Activated CD4-positive, alpha-beta T cell treated with anti-CD3 and anti-CD28 coated beads for 36 hours (primary cell): ENCODE measurements at regions not wholly inside any gene's neighbourhood (a gene's known extent, or its start where the extent isn't known, plus 50 kb on each side); places are given as distances from the start of the nearest gene placed in this dataset.

ENCODE experiments used
- ATAC-seq: fragments of 200-7000 bp; cut with Tn5 transposase; one replicate; pipeline ENCODE4 v1.10.0; 2021; ENCODE audit warnings: mild to moderate bottlenecking, moderate library complexity
- CTCF ChIA-PET: fragments of 350-600 bp; sonication (Branson Sonifier 250); formaldehyde crosslinking; loops from one replicate; lab custom pipeline; 2021; ENCODE audit warnings: antibody characterized with exemption; lab: Charles Lee
- POLR2A ChIA-PET: fragments of 350-600 bp; sonication (Branson Sonifier 250); formaldehyde crosslinking; loops from one replicate; lab custom pipeline; 2021; ENCODE audit warnings: antibody characterized with exemption, inconsistent platforms; lab: Charles Lee
- DNase-seq: peaks from one replicate; pipeline ENCODE4 v3.0.0-alpha.2; 2020
- H3K27ac Mint-ChIP-seq: one replicate; pipeline ENCODE4 v1.8.0; 2021; ENCODE audit warnings: mixed read lengths
- H3K27me3 Mint-ChIP-seq: one replicate; pipeline ENCODE4 v1.8.0; 2021; ENCODE audit warnings: mixed read lengths
- H3K36me3 Mint-ChIP-seq: one replicate; pipeline ENCODE4 v1.8.0; 2021; ENCODE audit warnings: low read depth, mixed read lengths
- H3K4me1 Mint-ChIP-seq: one replicate; pipeline ENCODE4 v1.8.0; 2021; ENCODE audit warnings: mixed read lengths
- H3K4me3 Mint-ChIP-seq: one replicate; pipeline ENCODE4 v1.8.0; 2021; ENCODE audit warnings: mild to moderate bottlenecking, moderate library complexity, mixed read lengths
- H3K9me3 Mint-ChIP-seq: one replicate; pipeline ENCODE4 v1.8.0; 2021; ENCODE audit warnings: low read depth, mixed read lengths
- intact Hi-C, 2 experiments: fragments of 100-400 bp; cut with DNase I in 1 of 2; cut with micrococcal nuclease in 1 of 2; formaldehyde crosslinking; loops; one replicate each; pipeline versions ENCODE4 v1.14.2 to v1.15.1; 2022 to 2024; cut with DNase I, micrococcal nuclease

DNA sequence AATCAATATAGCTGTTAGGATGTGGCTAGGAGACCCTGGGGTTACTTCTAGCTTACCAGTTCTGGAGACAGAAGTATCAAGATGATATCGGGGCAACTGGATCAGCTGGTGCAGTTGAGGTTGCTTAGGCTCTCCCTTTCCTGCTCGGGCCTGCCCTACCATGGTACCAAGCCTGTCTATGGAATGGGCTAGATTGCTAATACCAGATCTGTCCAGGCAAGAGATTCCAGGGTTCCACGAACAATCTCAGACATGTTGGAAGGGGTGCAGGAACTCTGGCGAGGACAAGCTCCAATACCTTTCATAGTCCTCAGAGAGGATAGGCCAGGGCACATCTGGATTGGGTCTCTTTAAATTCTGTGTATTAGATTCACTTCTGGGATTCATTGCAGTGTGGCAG, 53.8 kb downstream of the ADM start:
- no peak overlapping the region for H3K4me3 Mint-ChIP-seq
- DNase-seq: no peak
- ATAC-seq: no peak
- no peaks in the 10 kb centered on the region for H3K4me1 Mint-ChIP-seq
- CTCF ChIA-PET: no interaction called here
- H3K36me3 Mint-ChIP-seq: no peaks in the 10 kb centered on the region
- peaks cover 20% of the 10 kb centered on the region for H3K27me3 Mint-ChIP-seq
- POLR2A ChIA-PET: no interaction called here
- H3K27ac Mint-ChIP-seq: no peak overlapping the region
- H3K9me3 Mint-ChIP-seq: no peaks in the 10 kb centered on the region
- intact Hi-C loops: no loop called here

DNA sequence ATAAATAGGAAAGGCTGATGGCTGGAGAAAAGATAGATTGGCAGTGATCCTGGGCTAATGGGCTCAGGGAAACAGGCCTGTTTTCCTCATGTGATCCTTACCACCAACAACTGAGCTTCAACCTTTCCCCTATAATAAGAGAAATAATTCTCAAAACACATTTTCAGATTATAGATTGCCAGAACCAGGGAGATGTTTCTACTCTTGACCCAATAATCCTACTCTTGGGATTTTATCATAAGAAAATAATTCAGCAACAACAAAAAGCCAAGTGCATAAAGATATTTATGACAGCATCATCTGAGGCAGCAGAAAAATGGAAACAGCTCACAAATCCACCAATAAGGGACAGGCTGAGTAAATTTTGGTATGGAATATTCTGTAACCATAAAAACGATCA, 54.3 kb downstream of the ADM start:
- Mint-ChIP-seq H3K9me3 (no peaks in the 10 kb centered on the region), H3K36me3 (no peaks in the 10 kb centered on the region), H3K27ac (no peak overlapping the region), H3K27me3 (peaks cover 19% of the 10 kb centered on the region), H3K4me3 (no peak overlapping the region), H3K4me1 (no peaks in the 10 kb centered on the region)
- DNase-seq (no peak), ATAC-seq (no peak)
- intact Hi-C loops: no loop called here
- ChIA-PET CTCF (no interaction called here), POLR2A (no interaction called here)

DNA sequence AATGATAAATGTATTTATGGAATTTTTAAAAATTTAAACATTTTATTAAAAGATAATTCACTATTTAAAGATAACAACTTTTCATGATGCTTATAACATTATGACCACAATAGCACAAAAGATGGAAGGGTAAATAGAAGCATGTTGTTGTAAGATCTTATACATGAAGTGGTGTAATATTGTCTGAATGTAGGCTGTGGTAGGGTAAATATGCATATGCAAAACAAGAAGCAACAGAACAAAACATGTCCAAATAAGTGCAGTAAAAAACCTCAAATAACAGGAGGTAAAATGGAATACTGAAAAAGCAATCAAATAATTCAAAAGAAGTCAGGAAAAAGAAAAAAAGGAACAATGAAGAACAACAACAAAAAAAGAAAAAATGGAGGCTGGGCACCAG, 56.0 kb downstream of the ADM start:
- ChIA-PET CTCF (no interaction called here), POLR2A (no interaction called here)
- Mint-ChIP-seq H3K4me1 (no peaks in the 10 kb centered on the region), H3K4me3 (no peak overlapping the region), H3K27me3 (peaks cover 14% of the 10 kb centered on the region), H3K27ac (no peak overlapping the region), H3K36me3 (no peaks in the 10 kb centered on the region), H3K9me3 (no peaks in the 10 kb centered on the region)
- intact Hi-C loops: no loop called here
- DNase-seq (no peak), ATAC-seq (no peak)

DNA sequence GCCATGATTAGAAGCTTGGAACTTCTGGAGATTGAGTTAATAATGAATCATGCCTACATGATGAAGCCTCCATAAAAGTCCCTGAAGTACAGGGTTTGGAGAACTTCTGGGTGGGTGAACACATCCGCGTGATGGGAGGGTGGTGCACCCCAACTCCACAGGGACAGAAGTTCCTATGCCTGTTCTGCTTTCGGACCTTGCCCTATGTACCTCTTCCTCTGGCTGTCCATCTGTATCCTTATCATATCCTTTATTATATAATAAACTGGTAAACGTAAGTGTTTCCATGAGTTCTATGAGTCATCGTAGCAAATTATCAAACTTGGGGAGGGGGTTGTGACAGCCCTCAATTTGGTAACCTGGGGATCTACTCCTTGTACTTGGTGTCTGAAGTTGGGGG, 60.2 kb downstream of the ADM start:
- no peak overlapping the region for H3K27ac Mint-ChIP-seq
- CTCF ChIA-PET: interaction anchor here (0.7 to 2.7 kb wide), 6 partner anchors 9 to 606 kb away, joined by 3 to 13 read pairs (median 4); partner anchors contain the start of gene RNF141
- DNase-seq (no peak), ATAC-seq (no peak)
- H3K4me1 Mint-ChIP-seq: peaks cover 11% of the 10 kb centered on the region
- H3K9me3 Mint-ChIP-seq: peaks cover 3% of the 10 kb centered on the region
- H3K36me3 Mint-ChIP-seq: no peaks in the 10 kb centered on the region
- no peak overlapping the region for H3K4me3 Mint-ChIP-seq
- intact Hi-C loops: no loop called here
- POLR2A ChIA-PET: no interaction called here
- H3K27me3 Mint-ChIP-seq: peaks cover 10% of the 10 kb centered on the region

DNA sequence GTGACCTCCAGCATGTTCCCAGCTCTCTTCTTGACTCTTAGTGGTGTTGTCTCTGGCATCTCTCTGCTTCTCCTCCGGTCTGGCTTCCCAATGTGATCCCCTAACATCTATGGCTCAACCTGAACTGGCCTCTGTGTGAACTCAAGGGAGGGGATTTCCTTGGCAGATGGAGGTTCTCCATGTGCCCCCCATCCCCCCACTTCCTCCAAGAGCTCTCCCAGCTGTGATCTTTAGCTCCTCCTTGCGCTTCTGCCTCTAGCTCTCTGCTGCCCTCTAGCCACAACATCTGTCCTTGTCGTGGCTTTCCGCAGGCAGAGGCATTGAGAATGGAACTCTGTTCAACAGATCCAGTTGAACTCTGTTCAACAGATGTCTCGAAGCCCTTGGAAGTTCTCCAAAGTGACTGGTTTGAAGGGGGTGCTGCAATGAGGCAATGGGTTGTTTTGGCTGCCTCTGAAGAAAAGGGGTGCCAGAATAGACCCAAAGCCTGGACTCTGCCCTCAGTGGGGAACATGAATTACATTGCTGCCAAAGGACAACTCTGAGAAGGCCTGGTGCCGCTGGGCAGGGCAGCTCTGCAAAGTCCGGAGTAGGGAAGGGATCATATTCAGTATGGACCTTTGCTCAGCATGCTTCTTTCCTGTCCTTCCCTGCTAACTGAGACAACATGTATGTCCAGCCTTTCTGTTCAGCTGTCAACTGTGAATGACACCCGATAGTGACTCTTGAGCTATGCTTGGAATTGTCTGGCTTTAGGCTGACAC, 61.9 kb downstream of the ADM start:
- ChIA-PET POLR2A (interaction anchor here (0.5 to 0.8 kb wide), 2 partner anchors 86 to 165 kb away, joined by 3 read pairs; no protein-coding TSS in a partner anchor), CTCF (interaction anchor here (0.5 to 2.7 kb wide), 35 partner anchors 8 to 1565 kb away, joined by 3 to 13 read pairs (median 3); partner anchors contain the start of gene RNF141)
- Mint-ChIP-seq H3K27ac (peak overlapping the region; percentile 41), H3K4me3 (peak overlapping the region; percentile 5), H3K4me1 (peaks cover 11% of the 10 kb centered on the region), H3K9me3 (peaks cover 3% of the 10 kb centered on the region), H3K27me3 (peaks cover 7% of the 10 kb centered on the region), H3K36me3 (no peaks in the 10 kb centered on the region)
- DNase-seq (peak; percentile 84), ATAC-seq (peak; percentile 95)
- intact Hi-C loops: loop anchor here in 1 of 2 experiments (2.0 kb wide), 1 partner anchor 58 kb away; no protein-coding TSS in a partner anchor

DNA sequence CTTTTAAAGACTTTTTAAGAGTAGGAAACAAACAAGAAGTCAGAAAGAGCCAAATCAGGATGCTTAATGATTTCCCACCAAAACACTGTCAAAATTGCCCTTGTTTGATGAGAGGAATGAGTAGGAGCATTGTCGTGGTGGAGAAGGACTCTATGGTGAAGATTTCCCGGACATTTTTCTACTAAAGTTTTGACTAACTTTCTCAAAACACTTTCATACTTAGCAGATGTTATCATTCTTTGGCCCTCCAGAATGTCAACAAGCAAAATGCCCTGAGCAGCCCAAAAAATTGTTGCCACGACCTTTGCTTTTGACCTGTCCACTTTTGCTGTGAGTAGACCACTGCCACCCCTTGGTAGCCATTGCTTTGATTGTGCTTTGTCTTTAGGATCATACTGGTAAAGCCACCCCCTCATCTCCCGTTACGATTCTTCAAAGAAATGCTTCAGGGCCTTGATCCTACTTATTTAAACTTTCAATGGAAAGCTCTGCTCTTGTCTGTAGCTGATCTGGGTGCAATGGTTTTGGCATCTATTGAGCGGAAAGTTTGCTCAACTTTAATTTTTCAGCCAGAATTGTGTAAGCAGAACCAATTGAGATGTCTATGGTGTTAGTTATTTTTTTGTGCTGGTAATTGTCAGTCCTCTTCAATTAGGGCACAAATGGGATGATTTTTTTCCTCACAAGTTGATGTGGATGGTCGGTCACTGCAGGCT, 67.2 kb downstream of the ADM start:
- no peak overlapping the region for H3K27ac Mint-ChIP-seq
- intact Hi-C loops: no loop called here
- CTCF ChIA-PET: no interaction called here
- peaks cover 5% of the 10 kb centered on the region for H3K27me3 Mint-ChIP-seq
- H3K4me3 Mint-ChIP-seq: no peak overlapping the region
- ATAC-seq (no peak), DNase-seq (no peak)
- POLR2A ChIA-PET: no interaction called here
- peaks cover 3% of the 10 kb centered on the region for H3K9me3 Mint-ChIP-seq
- H3K4me1 Mint-ChIP-seq: peaks cover under 1% of the 10 kb centered on the region
- no peaks in the 10 kb centered on the region for H3K36me3 Mint-ChIP-seq

DNA sequence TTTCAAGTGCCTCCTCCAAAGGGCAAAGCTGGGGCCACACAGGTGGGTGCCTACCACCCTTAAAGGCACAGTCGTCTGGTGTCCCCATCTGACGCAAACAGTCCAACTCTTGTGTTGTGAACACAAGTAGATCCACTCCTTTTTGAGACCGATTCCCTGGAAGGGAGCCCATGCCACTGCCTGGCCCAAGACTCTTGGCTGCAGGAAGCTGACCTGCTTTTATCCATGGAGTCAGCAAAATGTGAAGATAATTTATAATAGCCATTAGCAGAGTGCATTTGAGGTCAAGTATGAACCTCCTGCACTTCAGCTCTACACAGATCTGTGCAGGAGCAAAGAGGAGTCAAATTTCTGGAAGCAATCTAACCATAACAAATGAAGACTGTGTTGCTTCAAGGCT, 68.5 kb downstream of the ADM start:
- DNase-seq (no peak), ATAC-seq (no peak)
- no peaks in the 10 kb centered on the region for H3K27me3 Mint-ChIP-seq
- POLR2A ChIA-PET: no interaction called here
- H3K9me3 Mint-ChIP-seq: no peaks in the 10 kb centered on the region
- no peak overlapping the region for H3K4me3 Mint-ChIP-seq
- CTCF ChIA-PET: no interaction called here
- no peaks in the 10 kb centered on the region for H3K36me3 Mint-ChIP-seq
- no peak overlapping the region for H3K27ac Mint-ChIP-seq
- intact Hi-C loops: no loop called here
- no peaks in the 10 kb centered on the region for H3K4me1 Mint-ChIP-seq

DNA sequence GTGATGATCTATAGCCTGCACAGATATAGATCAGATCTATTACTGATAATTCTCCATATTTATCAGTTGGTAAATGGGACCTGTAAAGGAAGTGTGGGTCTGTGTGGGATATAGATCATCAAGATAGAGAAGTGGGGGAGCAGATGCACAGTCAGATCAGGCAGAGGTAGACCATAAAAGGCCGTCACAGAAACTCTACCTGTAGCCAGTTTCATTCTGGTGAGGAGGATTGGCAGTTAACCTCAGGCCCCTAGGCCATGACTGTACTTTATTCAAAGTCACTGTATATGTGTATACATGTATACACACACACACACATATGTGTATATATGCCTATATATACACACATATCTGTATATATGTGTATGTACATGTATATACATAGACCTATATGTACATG, 69.1 kb downstream of the ADM start:
- no peak for DNase-seq
- H3K36me3 Mint-ChIP-seq: no peaks in the 10 kb centered on the region
- H3K4me3 Mint-ChIP-seq: no peak overlapping the region
- H3K27me3 Mint-ChIP-seq: no peaks in the 10 kb centered on the region
- no peak overlapping the region for H3K27ac Mint-ChIP-seq
- no peak for ATAC-seq
- CTCF ChIA-PET: no interaction called here
- no peaks in the 10 kb centered on the region for H3K9me3 Mint-ChIP-seq
- no peaks in the 10 kb centered on the region for H3K4me1 Mint-ChIP-seq
- POLR2A ChIA-PET: no interaction called here
- intact Hi-C loops: no loop called here

DNA sequence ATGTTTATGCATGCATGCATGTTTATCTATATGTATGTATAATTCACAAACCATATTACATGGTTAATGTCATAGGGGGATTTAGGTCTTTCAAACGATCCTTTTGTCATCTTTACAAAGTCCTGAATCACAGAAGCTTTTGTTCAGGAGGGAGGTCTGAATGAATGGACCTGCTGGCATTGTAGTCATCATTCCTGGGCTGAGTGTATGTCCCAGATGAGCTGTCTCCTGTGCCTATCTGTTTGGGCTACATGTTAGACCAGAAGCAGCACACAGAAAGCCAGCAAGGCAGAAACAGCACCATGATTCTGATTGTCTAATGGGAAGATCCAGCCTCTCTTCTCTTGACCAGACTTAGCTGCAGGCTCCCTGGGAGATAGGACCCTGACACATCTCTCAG, 69.5 kb downstream of the ADM start:
- CTCF ChIA-PET: interaction anchor here (0.8 to 1.4 kb wide), 2 partner anchors 8 to 166 kb away, joined by 3 to 5 read pairs; partner anchors contain the start of gene RNF141
- Mint-ChIP-seq H3K4me1 (no peaks in the 10 kb centered on the region), H3K4me3 (no peak overlapping the region), H3K27me3 (no peaks in the 10 kb centered on the region), H3K27ac (no peak overlapping the region), H3K9me3 (no peaks in the 10 kb centered on the region), H3K36me3 (no peaks in the 10 kb centered on the region)
- intact Hi-C loops: no loop called here
- DNase-seq (no peak), ATAC-seq (no peak)
- POLR2A ChIA-PET: no interaction called here

DNA sequence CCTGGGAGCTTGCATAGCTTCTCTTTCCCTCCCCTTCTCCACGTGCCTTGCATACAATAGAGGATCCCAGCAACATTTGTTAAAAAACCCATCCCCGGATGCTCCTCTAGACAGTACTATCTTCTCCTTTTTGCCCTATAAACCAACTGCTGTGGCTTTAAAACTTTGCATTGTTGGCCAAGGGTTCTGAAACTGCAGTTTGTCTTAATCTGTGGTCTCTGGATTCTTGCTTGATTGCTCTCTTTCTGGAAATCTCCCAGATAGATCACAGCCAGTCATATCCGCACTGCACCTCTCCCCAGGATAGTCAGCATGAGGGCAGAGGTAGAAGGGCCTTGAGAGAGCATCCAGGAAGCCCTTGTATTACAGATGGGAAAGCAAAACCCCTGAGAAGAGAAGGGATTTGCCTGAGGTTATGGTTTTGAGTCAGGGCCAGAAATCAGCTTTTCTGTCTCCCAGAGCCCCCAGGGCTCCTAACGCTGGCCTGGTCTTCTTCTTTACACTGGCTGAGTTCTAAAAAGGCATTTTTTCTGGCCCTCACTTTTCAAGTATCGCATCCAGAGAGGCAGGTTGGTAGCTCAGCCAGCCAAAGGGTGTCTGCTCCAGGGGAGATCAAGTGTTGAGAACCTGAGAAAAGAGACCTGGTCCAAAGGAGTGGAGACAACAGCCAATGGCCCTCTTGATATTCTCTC, 70.6 kb downstream of the ADM start:
- no peaks in the 10 kb centered on the region for H3K4me1 Mint-ChIP-seq
- H3K36me3 Mint-ChIP-seq: no peaks in the 10 kb centered on the region
- no peaks in the 10 kb centered on the region for H3K27me3 Mint-ChIP-seq
- ChIA-PET POLR2A (no interaction called here), CTCF (interaction anchor here (0.6 to 1.4 kb wide), 4 partner anchors 9 to 255 kb away, joined by 3 to 5 read pairs (median 3); partner anchors contain the start of gene RNF141)
- intact Hi-C loops: no loop called here
- DNase-seq (no peak), ATAC-seq (no peak)
- no peak overlapping the region for H3K27ac Mint-ChIP-seq
- no peak overlapping the region for H3K4me3 Mint-ChIP-seq
- no peaks in the 10 kb centered on the region for H3K9me3 Mint-ChIP-seq

DNA sequence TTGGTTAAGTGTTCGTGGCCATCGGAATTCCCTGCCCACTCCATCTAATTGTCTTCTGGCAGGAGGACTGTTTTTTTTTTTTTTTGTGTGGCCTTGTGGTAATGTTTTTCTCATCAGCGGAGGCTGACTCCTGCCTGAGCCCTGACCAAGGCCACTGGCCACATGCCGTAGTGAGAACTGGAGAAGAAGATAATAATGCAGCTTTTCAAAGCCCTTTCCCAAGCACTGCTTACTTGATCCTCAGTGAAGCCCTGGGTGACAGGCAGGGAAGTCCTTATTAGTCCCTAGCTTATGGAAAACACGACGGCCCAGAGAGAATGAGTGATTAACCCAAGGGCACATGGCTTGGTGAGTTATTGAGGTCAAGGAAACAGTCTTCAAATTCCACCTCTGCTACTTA, 71.2 kb downstream of the ADM start:
- POLR2A ChIA-PET: no interaction called here

More for the DNA sequence above, 71.2 kb downstream of the ADM start:
- intact Hi-C loops: no loop called here
- Mint-ChIP-seq H3K9me3 (no peaks in the 10 kb centered on the region), H3K4me1 (no peaks in the 10 kb centered on the region), H3K27ac (no peak overlapping the region), H3K4me3 (no peak overlapping the region), H3K36me3 (no peaks in the 10 kb centered on the region), H3K27me3 (peaks cover 2% of the 10 kb centered on the region)
- no peak for ATAC-seq
- no peak for DNase-seq
- CTCF ChIA-PET: no interaction called here
